Superior temporal gyrus (tissue), 1 donor: ENCODE measurements at regions not wholly inside any gene's neighbourhood (a gene's known extent, or its start where the extent isn't known, plus 50 kb on each side); places are given as distances from the start of the nearest gene placed in this dataset.
"Not testable (repeated sequence)": the region's sequence is repeated elsewhere in the genome, so short reads cannot be mapped to it uniquely, and the experiment has no call there.

Source experiments
- DNase-seq: peaks from one replicate; pipeline ENCODE4 v3.0.0-alpha.2; 2016; ENCODE audit errors: extremely low spot score

- DNase-seq, result no peak
Observed at GRCh38 chr21:15278279-15278678, 213.5 kb upstream of the NRIP1 start.

- DNase-seq, result no peak
Observed at GRCh38 chr21:15278851-15279250, 214.1 kb upstream of the NRIP1 start.

DNA sequence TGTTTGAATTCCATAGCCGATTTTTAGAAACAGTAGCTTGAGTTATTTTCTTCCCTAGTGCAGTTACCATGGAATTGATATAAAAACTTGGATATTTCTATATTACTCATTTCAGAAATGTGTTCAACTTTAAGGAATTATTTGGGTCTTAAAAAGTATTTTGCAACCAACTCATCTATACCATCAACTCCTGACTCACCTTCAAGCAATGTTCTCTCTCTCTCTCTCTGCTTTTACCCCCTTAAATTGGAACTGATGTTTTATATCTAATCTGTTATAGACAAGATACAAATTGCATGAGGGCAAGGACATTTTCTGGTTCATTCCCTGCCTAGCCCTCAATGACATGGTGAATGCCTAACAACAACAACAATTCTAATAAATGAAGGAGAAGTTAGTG lies 214.7 kb upstream of the NRIP1 start:
- no peak for DNase-seq

DNA sequence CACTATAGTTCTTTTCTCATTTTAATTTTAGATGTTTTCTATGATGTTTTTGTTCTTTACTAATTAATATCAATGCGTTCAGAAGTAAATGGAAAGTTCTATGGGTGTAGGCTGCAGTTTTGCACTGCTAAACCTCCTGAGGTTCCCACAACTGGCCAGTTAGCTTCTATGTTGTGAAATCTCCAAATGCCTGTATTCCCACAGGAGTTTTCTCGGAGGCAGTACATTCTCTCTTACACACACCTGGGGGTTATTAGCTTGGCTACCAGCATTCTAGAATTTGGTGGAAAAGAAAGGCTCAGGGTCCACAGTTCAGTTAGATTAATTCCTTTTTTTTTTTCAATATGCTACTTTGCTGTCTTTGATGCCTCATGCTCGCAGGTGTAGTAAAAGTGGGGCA lies 216.9 kb upstream of the NRIP1 start:
- no peak for DNase-seq

GRCh38 chr21:15282665-15283064 lies 217.9 kb upstream of the NRIP1 start:
- DNase-seq, result no peak

DNA sequence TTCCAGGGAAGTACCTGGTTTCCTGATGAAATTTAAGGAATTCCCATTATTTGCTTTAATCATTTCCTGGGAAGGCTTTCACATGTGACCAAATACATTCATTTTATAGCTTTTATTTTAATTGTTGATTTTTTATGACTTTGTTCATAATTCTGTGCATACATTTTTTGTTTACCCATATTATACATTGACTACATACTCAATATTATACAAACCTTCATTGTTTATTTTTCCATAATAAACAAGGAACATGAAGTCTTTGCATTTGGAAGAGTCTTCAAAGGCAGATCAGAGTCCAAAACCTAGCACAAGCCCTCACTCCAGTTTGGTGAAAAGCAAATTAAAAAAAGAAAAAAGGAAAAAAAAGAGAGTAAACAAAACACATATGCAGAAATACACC lies 218.3 kb upstream of the NRIP1 start:
- DNase-seq, result no peak

DNA sequence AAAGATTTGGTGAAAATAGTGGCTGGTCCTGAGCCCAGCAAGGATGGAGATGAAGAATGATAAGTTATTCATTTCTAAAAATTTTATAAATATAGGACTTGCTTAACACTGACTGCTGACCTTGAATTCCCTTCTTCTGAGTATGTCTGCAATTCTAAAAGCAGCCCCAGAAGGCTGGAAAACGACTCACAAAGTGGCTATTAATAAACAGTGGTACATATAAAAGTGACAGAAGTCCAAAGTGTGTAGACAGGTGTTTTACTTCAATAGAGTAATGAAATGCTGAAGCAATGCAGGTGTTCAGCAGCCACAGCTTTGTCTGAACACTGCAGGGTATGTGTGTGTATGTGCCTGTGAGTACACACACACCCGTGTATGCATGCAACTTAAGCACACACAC lies 219.0 kb upstream of the NRIP1 start:
- DNase-seq, result no peak

GRCh38 chr21:15285556-15285955 lies 220.8 kb upstream of the NRIP1 start:
- DNase-seq, result peak; percentile 19

DNA sequence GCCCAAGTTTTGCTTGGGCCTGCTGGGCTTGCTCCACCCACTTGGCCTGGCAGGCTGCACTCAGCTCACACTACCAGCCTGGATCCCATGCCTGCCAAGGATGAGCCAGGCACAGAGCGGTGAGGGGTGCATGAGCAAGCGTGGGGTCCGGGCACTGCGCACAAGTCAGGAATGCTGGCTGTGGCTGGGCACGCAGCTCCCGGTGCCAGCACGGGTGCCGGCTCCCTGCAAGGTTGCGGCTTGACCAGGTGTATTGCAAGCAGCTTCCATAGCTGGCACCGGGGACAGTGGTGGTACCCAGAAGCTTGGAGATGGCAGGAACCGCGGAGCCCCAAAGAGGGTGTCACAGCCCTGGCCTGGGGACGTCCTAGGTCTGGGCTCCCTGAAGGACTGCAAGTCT lies 224.4 kb upstream of the NRIP1 start:
- no peak for DNase-seq

DNA sequence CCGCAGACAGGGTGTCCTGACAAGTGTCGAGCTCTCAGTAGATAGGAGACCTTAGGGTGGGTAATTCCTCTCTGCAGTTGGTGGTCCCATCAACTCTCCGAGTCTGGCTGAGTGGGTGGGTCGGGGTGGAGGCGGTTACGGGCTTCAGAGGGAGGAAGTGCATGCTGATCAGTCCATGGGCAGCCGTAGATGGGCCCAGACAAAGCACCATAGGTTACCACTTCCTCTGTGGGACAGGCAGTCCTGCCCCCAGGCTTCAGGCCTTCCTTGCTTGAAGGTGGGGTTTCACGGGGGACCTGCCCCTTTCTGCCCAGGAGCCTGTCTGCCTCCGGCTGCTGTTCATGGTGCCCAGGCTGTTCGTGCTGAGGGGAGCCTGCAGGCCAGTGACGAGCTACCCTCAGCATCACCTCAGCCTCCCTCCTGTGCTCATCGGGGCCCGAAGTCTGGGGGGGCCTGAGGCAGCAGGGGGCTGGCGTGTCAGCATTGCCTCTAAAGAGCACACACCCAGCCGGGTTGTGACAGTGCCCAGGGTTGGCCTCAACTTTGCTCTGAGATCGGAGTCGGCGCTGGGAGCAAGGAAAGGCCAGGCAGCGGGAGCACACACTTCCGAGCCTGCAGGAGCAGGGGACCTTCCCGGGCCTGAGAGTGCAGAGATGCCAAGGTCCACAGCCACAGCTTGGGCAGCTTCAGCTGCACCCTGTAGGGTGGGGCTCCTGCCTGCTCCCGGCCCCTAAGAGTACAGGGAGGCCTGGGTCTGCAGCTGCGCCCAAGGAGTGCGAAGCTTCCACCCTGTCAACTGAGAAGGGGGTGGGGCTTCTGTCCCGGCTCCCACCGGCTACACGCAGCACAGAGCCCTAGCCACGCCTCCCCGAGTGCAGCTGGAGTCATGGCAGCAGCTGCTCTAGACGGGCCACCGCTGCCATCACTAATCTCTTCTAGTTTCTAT lies 225.4 kb upstream of the NRIP1 start:
- no peak for DNase-seq

- DNase-seq, result no peak
Observed at GRCh38 chr21:15291621-15292266, 226.9 kb upstream of the NRIP1 start.

- DNase-seq, result no peak
Observed at GRCh38 chr21:15293240-15293639, 228.4 kb upstream of the NRIP1 start.

DNA sequence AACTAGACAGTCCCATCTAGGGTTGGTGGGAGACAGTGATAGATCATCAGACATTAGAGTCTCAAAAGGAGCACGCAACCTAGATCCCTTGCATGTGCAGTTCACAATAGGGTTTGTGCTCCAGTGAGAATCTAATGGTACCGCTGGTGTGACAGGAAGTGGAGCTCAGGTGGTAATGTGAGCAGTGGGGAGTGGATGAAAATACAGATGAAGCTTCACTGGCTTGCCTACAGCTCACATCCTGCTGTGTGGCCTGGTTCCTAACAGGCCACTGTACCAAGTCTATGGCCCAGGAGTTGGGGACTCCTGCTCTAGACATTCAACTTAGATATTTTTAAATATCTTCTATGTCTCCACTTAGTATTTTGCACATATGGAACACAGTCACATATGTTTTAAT lies 231.1 kb upstream of the NRIP1 start:
- no peak for DNase-seq

GRCh38 chr21:15297824-15298223 lies 233.0 kb upstream of the NRIP1 start:
- no peak for DNase-seq

- DNase-seq, result no peak
Observed at GRCh38 chr21:15298306-15298705, 233.5 kb upstream of the NRIP1 start.

- DNase-seq, result not testable (repeated sequence)
Observed at GRCh38 chr21:15298755-15299154, 234.0 kb upstream of the NRIP1 start.

DNA sequence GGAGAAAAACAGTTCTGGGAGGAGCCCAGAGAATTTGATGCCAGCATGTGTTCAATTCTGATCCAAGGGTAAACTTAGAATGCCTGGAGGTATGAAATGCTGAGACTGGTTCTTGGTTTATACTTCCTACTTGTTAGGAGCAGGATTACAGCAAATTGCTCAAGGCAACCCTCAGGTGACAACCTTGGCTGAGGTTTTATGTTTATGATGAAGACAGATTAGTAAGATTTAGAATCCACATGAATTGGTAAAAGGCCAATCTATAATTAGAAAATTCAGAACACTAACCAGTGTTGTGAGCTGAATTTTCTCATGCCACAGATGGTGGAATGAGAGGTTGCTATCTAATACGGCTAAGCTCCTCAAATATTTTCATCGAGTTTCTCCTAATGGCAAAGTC lies 235.3 kb upstream of the NRIP1 start:
- DNase-seq, result no peak

GRCh38 chr21:15301014-15301413 lies 236.2 kb upstream of the NRIP1 start:
- DNase-seq, result no peak

DNA sequence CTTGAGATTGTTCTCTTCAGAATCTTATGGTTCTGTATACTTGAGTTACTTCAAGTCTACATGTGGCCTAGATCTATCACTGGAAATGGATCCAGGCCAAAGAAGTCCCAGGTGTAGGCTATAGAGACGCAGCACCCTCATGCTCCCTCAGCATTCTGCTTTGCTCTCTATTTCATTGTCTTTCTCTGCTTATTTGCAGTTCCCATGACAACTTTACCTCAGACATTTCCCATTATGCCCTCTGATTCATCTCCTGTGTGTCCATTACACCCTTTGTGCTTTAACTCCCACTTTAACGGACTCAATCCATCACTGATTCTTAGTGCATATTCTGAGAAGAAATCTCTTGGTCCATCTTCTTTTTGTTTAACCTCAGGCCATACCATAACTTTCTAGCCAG lies 236.9 kb upstream of the NRIP1 start:
- DNase-seq, result no peak

DNA sequence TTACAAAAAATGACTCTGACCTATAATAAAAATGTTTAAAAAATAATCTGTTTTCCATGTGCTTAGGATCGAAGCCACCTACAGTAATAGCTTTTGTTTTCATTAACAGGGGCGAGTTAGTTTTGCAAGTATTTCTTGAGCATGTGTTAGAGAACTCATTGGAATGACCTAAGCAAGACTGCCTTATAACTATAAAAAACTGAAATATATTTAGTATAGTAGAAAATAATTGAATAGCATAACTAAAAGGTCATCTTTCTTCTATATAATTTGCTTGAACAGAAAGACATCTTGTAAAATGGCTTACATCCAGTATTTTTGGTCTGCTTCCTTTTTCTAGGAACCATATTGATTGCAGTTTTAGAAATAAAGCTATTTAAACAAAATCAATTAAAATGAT lies 241.5 kb upstream of the NRIP1 start:
- DNase-seq, result no peak

GRCh38 chr21:15308333-15308732 lies 243.5 kb upstream of the NRIP1 start:
- no peak for DNase-seq

DNA sequence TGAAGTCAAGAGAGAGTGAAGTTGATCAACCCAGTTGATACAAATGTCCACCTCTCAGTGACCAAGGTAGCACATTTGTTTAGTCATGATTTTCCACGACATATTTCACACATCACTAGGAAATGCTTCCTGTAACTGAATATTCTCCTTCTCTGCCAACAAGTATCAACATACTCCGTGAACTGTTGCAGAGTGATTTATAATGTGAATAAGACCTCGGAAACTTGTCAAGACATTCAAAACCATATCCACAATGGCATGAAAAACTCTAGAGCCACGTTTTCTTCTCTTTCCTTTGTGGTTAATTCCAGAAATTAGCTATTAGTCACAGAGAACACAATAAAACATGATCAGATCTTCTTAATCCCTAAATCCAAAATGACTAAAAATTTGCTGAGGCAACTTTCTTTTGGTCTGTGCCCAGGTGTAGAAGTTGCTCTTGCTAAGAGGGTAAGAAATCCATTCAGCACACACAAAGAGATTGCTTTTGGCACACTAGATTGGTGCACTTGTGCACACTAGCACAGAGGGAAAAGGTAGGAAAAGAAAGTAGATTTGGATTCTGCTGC lies 244.3 kb upstream of the NRIP1 start:
- DNase-seq, result no peak

- DNase-seq, result peak; percentile 51
Observed at GRCh38 chr21:15309721-15310120, 244.9 kb upstream of the NRIP1 start.
